SKM-1 treated with dmso at 0.1 percent for 144 hours (cell line): ENCODE measurements at regions not wholly inside any gene's neighbourhood (a gene's known extent, or its start where the extent isn't known, plus 50 kb on each side); places are given as distances from the start of the nearest gene placed in this dataset.

ENCODE experiments used
- DNase-seq: peaks from one replicate; lab custom pipeline; 2025; ENCODE audit not compliant: unreplicated experiment; lab: John Stamatoyannopoulos, UW

GRCh38 chr16:79873825-79874224, 273.3 kb upstream of the MAF start:
- no peak for DNase-seq

- DNase-seq, result no peak
Measured at GRCh38 chr16:79871906-79872305, 271.4 kb upstream of the MAF start.

- no peak for DNase-seq
Measured at GRCh38 chr16:79870016-79870886, 269.7 kb upstream of the MAF start.

GRCh38 chr16:79869304-79870015, 268.9 kb upstream of the MAF start:
- DNase-seq, result no peak

GRCh38 chr16:79868841-79869240, 268.3 kb upstream of the MAF start:
- DNase-seq, result no peak

- no peak for DNase-seq
Measured at GRCh38 chr16:79867425-79867997, 267.0 kb upstream of the MAF start.

GRCh38 chr16:79865918-79866317, 265.4 kb upstream of the MAF start:
- DNase-seq, result no peak

- no peak for DNase-seq
Measured at GRCh38 chr16:79864781-79865391, 264.3 kb upstream of the MAF start.

- no peak for DNase-seq
Measured at GRCh38 chr16:79864032-79864780, 263.7 kb upstream of the MAF start.

- DNase-seq, result no peak
Measured at GRCh38 chr16:79863128-79864031, 262.8 kb upstream of the MAF start.

- no peak for DNase-seq
Measured at GRCh38 chr16:79862601-79863000, 262.1 kb upstream of the MAF start.

GRCh38 chr16:79856581-79856980, 256.0 kb upstream of the MAF start:
- DNase-seq, result no peak

GRCh38 chr16:79850348-79850747, 249.8 kb upstream of the MAF start:
- DNase-seq, result no peak

- DNase-seq, result no peak
Measured at GRCh38 chr16:79849119-79849518, 248.6 kb upstream of the MAF start.

- no peak for DNase-seq
Measured at GRCh38 chr16:79848719-79849118, 248.2 kb upstream of the MAF start.

GRCh38 chr16:79847569-79847968, 247.0 kb upstream of the MAF start:
- DNase-seq, result no peak

GRCh38 chr16:79847101-79847500, 246.6 kb upstream of the MAF start:
- DNase-seq, result no peak

- no peak for DNase-seq
Measured at GRCh38 chr16:79845734-79846135, 245.2 kb upstream of the MAF start.

GRCh38 chr16:79845033-79845733, 244.6 kb upstream of the MAF start:
- DNase-seq, result no peak
